ENCODE measurements at regions not wholly inside any gene's neighbourhood (a gene's known extent, or its start where the extent isn't known, plus 50 kb on each side); places are given as distances from the start of the nearest gene placed in this dataset.
"Not testable (repeated sequence)": the region's sequence is repeated elsewhere in the genome, so short reads cannot be mapped to it uniquely, and the experiment has no call there.

DNA sequence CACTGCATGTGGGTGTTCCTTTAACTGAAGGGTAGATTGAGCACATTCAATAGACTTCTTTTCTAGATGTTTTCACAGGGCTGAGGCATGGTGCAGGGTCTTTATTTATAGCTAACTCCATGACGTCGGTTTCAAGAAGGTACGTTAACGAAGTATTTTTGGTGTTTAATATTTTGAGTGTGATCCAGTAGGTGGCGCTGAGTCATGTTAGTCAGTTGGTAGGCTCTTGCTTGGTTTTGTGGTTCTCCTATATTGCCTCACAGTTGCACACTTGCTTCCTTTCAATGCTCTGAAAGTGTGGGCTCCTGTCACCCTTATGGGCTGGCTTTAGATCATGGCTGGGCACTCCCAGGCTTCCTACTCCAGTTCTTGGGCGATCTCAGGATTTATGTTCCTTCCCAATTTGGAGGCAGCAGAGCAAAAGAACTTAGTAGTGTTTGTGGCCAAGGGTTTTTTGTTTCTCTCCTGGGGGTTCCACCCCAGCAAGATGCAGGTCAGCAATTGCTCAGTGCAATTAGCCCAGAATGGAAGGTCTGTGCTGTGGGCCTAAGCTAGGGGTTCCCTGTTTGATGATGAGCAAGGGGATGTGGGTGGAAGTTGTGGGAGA is 471.6 kb upstream of the FOXG1 start:
- no peak for DNase-seq

DNA sequence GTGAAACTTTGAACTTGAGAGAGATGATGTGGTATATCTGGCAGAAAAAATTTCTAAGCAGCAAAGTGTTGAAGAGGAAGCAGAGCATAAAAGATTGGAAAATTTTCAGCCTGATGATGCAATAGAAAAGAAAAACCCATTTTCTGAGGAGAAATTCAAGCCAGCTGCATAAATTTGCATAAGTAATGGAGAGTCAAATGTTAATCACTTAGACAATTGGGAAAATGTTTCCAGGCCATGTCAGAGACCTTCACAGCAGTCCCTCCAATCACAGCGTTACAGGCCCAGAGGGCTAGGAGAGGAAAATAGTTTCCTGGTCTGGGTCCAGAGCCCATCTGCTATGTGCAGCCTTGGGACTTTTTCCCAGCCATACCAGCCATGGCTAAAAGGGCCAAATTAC is 469.0 kb upstream of the FOXG1 start:
- DNase-seq, result no peak

DNA sequence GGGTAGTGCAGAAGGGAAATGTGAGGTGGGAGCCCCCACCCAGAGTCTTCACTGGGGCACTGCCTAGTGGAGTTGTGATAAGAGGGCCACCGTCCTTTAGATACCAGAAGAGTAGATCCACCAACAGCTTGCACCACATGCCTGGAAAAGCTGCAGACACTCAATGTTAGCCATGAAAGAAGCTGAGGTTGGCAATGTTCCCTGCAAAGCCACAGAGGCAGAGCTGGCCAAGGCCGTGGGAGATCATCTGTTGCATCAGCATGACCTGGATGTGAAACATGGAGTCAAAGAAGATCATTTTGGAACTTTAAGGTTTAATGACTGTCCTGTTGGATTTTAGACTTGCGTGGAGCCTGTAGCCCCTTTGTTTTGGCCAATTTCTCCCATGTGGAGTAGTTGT is 468.4 kb upstream of the FOXG1 start:
- no peak for DNase-seq

DNA sequence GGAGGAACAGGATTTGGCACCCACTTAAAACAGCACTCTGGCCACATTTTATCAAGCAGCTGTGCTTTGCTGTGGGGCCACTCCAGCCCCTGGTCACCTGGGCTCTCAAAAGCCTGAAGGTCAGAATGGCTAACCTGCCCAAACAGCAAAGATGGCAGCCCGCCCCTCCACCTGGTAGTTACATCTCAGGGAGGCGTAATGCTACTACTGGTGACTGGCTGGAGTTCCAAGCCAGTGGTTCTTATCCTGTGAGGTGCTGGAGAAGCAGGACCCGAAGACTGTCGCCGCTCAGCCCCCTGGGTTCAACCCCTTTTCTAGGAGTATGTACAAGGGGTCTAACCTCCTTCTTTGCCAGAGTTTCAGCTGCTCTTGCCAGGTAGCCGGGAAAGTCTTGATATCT is 467.4 kb upstream of the FOXG1 start:
- no peak for DNase-seq

DNA sequence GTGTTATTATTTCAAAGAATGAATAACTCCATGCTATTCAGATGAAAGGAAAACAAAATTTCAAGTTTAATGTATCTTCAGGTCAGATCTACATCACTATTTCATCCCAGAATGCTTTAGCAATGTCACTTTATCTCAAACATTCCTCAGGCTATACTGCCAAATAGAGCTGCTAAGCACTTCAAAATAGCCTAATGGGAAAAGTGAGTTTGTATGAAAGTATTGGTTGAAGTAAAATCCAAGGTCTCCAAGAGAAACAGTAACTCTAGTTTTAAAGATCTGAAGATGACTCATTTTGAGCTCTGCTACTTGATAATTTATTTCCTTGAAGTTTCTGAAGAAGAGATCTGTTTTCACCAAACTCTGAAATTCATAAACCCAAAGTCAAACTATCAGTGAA is 466.2 kb upstream of the FOXG1 start:
- no peak for DNase-seq

DNA sequence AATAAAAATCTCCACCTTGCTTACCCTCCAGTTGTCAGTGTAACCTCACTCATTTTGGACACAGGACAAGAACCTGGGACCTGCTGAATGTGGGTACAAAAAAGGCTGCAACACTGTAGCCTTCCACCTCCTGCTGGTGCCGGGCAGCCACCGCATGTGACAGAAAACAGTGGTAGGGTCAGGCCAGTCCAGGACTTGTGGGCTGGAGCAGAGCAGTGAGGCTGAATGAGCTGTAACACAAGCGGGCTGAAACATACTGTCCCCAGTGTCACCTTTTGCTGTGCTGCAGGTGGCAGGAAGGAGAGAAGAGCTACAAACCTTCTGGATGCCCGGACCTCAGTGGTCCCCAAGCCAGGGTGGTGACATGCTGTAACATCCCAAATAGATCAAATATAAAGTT is 465.4 kb upstream of the FOXG1 start:
- DNase-seq, result no peak

DNA sequence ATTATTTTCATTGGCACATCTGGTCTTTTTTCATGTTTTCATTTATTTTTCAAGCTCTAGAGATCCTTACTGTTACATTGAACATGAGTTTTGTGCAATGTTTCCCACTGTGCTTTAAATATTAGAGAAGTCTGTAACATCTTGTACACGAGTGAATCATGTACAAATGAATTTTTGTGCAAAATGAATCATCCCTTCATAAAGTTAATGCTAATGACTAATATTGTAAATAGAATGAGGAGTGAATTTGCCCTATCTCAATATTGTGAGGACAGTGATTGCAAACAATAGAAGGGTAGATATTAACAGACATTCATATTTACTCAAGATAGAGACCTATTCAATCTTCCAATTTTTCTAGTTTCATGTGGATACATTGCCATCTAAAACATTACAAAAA is 463.3 kb upstream of the FOXG1 start:
- no peak for DNase-seq

DNA sequence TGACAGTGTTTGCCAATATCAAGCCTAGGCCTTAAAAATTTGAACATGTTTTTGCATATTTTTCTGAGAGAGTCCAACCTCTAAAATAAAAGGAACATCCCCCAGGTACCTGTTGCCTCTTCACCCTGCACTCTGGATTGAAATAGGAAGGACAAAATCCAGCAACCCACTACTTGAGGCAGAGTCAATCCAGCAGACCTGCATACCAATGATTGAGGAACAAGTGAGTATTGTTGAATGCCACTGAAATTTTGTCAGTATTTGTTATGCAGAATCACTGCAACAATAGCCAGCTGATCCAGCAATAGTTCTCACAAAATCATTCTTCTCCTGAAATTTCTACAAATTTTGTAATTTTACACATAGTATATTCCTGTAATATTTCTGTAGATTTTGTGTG is 460.6 kb upstream of the FOXG1 start:
- no peak for DNase-seq

DNA sequence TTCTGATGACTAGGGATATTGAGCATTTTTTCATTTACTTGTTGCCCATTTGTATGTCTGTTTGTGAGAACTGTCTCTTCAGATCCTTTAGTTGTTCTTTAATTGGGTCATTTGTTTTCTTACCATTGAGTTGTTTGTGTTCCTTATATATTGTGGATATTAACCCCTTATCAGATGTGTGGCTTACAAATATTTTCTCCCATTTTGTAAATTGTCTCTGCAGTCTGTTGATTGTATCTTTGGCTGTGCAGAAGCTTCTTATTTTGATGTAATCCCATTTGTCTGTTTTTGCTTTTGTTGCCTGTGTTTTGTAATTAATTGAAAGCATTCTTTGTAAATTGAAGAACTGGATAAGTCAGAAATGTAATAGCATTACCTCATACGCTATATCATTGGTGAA is 459.1 kb upstream of the FOXG1 start:
- DNase-seq, result no peak

DNA sequence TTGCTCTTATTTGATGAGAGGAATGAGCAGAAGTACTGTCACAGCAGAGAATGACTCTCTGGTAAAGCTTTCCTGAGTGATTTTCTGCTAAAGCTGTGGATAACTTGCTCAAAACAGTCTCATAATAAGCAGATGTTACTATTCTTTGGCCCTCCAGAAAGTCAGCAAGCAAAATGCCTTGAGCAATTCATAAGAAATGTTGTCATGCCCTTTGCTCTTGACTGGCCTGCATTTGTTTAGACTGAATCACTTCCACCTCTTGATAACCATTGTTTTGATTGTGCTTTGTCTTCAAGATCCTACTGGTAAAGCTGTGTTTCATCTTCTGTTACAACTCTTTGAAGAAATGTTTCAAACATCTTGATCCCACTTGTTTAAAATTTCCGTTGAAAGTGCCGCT is 457.9 kb upstream of the FOXG1 start:
- no peak for DNase-seq

DNA sequence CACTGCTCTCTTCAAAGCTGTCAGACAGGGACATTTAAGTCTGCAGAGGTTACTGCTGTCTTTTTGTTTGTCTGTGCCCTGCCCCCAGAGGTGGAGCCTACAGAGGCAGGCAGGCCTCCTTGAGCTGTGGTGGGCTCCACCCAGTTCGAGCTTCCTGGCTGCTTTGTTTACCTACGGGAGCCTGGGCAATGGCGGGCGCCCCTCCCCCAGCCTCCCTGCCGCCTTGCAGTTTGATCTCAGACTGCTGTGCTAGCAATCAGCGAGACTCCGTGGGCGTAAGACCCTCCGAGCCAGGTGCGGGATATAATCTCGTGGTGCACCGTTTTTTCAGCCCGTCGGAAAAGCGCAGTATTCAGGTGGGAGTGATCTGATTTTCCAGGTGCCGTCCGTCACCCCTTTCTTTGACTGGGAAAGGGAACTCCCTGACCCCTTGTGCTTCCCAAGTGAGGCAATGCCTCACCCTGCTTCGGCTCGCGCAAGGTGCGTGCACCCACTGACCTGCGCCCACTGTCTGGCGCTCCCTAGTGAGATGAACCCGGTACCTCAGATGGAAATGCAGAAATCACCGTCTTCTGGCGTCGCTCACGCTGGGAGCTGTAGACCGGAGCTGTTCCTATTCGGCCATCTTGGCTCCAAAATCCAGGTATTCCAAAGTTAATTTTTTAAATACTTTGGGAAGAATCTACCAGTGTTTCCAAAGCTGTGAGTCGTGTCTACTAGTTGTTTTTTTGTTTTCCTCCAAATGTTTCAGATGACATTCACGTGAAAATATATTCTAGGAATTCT is 448.5 kb upstream of the FOXG1 start:
- DNase-seq, result not testable (repeated sequence)

DNA sequence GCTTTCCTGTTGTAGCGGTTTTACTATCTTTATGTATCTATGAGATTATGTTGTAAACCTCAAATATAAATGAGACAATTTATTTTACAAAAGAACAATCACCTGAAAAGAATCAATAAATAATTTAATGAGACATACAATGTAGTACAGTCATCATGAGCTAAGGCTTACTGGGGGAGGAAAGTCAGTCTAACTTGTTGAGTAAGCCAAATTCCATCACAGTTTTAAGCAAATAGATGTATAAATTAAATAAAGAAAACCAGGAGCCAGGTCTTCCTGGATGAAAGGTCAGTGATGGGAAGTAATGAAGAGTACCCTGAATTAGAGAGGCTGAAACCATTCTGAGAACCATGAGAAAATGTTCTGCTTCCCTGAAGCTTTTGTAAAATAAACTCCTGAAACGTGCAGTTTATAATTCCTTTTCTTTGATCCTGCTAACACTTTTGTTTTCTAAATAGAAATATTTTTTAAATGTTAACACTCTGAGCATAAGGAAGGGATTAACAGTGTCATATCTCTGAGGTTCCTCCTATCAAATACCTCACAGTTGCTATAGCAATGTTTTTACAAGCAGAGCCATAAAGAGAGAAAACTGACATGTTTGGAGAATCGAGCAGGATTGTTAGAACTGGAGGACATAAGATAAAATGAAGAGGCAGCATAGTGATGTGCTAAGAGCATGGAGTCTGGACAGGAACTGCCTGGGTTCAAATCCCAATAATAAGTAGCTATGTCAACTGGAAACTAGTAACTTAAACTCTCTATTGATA is 444.9 kb upstream of the FOXG1 start:
- no peak for DNase-seq

DNA sequence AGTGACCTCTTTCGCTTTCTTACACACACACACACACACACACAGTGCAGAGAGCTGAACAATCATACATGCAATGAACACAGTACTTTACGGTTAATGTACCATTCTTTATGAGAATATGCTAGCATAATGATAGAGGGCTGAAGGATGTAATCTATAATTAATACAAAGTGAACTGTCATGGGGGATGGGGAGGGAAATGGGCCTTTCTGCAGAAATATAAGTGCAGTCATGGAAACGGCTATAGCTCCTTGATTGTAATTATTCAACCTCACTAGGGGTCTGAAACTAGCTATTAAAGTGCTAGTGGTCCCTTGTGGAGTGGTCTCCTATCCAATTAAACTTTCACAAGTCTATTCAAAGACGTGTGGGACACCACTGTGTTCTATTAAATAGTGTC is 443.2 kb upstream of the FOXG1 start:
- no peak for DNase-seq

DNA sequence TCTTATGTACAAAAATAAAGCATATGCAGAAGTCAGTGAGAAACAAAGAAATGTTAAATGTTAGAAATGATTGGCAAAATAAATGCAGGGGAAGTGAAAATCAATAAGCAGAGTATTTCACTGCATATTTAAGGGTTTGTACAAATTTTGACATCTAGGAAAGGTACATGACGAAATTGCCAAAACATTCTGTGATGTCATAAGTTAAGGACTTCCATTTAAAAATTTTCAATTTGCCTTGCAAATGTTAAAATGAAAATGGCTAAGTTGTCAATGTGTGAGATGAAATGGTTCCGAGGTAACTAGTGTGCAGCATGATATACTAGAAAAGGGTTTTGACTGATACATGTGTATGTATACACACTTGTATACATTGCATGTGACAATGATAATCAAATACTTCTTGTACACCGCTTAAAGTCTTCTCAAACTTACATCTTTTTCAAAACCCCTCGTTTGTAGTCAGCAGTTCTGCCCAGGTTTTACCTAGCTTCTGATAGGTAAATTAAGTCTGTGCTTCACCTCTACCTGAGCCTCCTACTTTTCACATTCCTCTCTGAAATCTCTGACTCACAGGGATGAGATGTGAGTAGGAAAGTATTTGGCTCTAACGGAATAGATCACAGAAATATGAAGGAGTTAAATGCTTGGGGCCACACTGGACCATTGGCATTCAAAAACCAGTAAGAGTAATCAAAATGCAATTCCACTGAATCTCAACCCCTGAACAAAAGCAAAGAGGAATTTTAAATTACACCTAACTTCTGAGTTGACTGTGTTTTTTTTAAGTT is 442.4 kb upstream of the FOXG1 start:
- DNase-seq, result no peak

DNA sequence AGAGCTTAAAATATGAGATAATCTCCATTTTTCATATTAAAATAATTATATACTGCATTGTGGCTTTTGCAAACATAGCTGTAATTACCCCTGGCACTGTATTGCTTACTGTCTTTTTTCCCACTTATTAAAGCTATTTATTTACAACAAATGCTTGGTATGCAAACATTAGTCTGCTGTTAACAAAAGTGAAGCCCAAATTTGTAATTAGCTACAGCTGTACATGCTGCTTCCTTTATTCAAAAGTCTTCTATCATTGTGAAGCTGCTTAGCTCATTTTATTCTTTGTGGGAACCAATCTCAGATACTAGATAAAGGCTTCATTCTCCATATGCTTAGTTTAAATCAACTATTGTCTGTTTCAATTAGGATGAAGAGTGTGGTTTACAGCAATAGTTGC is 425.8 kb upstream of the FOXG1 start:
- DNase-seq, result no peak

DNA sequence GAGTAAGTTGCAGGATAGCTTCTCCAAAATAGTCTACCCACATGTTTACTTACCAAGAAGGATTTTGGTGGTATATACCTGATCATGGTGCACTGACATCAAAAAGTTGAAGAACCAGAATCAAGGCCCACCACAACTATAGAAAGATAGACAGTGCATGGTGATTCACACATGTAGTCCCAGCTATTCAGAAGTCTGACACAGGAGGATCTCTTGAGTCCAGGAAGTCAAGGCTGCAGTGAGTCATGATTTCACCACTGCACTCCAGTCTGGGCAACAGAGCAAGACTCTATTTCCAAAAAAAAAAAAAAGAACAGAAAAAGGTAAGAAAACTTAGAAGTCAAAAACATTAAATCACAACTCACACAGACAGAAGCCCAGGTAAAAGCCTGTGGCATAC is 422.2 kb upstream of the FOXG1 start:
- DNase-seq, result no peak

DNA sequence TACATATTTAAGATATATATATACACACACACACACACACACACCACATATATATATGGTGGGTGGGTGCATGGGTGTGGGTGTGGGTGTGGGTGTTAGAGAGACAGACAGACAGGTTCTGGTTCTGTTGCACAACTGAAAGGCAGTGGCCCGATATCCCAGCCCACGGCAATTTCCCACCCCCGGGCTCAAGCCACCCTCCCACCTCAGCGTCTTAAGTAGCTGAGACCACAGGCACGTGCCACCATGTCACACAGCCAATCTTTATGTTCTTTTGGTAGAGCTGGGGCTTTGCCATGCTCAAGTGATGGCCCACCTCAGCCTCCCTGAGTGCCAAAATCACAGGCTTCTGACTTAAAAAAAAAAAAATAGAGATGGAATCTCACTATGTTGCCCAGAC is 417.8 kb upstream of the FOXG1 start:
- no peak for DNase-seq

DNA sequence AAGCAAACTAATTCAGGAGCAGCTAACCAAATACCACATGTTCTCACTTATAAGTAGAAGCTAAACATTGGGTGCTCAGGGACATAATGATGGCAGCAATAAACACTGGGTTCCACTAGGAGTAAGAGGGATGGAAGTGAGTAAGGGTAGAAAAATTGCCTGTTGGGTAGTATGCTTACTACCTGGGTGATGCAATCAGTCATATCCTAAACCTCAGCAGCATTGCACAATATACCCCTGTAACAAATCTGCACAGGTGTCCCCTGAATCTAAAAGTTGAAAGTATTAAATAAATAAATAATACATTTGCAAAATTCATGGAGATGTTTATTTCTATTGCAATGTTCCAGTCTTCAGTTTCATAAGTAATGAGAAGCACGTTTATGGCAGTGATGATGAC is 409.8 kb upstream of the FOXG1 start:
- DNase-seq, result no peak

DNA sequence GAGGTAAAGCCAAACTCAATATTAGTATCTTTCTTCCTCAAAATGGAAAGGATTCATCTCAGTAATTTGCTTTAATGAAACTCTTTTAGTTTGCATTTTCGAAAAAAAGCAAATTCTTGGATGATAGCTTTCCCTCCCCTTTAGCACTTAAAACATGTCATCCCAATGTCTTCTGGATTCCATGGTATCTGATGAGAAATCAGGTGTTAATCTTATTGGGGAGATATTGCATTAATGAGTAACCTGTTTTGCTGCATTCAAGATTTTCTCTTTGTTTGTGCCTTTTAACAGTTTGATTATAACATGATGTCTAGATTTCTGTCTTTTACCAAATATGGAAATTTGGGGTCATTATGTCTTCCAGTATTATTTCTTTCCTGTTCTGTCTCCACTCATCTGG is 405.1 kb upstream of the FOXG1 start:
- DNase-seq, result no peak

DNA sequence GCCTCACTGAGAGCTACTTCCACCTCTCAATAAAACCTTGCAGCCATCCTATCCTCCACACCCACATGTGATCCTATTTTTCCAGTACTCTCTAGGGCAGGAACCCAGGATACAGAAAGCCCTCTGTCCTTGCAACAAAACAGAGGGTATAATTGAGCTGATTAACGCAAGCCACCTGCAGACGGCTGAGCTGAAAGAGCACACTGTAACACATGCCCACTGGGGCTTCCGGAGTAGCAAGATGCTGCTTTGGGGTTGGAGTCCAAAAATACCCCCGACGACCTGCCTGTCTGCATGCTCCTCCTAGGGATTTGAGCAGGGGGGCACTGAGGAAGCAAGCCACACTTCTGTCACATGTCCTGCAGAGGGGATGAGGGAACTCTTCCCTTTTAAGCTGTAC is 401.1 kb upstream of the FOXG1 start:
- DNase-seq, result no peak

DNA sequence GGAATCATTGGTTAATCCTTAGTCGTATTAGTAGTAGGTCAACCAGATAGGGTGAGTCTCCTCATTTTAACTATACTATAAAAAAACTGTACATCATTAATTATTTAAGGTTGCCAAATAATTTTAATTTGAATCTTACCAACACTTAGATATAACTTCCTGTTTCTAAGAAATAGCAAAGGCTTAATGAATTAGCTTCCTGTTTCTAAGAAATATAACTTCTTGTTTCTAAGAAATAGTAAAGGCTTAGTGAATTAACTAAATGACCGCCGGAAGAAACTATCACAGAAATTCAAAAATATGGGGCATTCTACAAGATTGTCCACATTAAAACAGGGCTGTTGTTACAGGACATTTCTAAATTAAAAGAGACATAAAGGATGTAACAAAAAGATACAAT is 392.9 kb upstream of the FOXG1 start:
- DNase-seq, result no peak

DNA sequence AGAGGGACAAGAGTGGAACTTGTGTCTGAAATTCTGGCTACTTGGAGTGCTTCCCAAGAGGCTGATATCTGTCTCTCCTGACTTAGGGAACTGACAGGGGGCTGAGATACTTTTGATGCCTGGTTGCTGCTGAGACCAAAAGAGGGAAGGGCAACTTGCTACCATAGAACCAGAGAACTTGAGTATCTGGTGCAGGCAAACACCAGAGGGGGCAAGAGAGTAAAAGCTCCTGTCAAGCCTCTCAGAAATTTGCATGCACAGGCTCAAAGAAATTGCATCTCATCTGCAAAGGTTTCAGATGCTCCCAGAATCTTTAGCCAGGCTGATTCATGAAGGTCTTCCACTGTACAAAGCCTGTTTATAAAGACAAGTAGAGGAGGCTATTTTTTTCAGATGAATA is 391.3 kb upstream of the FOXG1 start:
- DNase-seq, result no peak

DNA sequence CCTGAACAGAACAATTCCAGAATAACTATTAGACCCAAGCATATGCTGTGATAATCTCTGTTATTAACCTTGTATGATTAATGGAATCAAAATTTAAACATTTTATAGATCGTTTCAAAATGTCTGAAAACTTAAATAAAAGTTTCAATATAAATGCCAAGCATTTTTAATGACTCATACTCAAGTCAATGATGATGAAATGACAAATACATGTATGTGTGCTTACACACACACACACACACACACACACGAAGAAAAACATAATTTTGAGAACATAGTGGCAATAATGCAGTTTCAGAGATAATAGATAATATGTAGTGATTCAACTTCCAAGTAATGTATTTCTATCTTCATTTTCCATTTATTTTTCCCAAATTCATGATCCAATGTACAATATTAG is 384.9 kb upstream of the FOXG1 start:
- DNase-seq, result no peak

Data from CD4-positive, alpha-beta T cell treated with Interferon alpha-2 for 1 hour (primary cell).